Upper lobe of left lung (tissue), 4 donors: ENCODE measurements at regions not wholly inside any gene's neighbourhood (a gene's known extent, or its start where the extent isn't known, plus 50 kb on each side); places are given as distances from the start of the nearest gene placed in this dataset.
A peak's percentile ranks its signal among the peaks of the same experiment; 100 is the strongest.

Source experiments
- CTCF ChIP-seq, 6 experiments: fragments of 450-650 bp in 4 of 6; fragments of 200-600 bp in 2 of 6; sonication (generic) in 2 of 6; IDR thresholded peaks; one replicate each; pipeline ENCODE4 v1.5.1; 2016 to 2019; ENCODE audit warnings: antibody characterized with exemption in 6 of 6
- POLR2A ChIP-seq, 4 donors: fragments of 450-650 bp; IDR thresholded peaks; one replicate each; pipeline ENCODE4 v1.5.1; 2016 to 2017; ENCODE audit warnings: antibody characterized with exemption in 4 of 4, mild to moderate bottlenecking in 2 of 4

GRCh38 chr1:184840596-184840995 is 85.9 kb upstream of the EDEM3 start:
- no peak for TF ChIP-seq CTCF (IDR thresholded peaks at IDR 0.05)
- TF ChIP-seq POLR2A (IDR thresholded peaks at IDR 0.05) = peak in 1 of 4 donors; percentile 42
